ENCODE measurements at regions not wholly inside any gene's neighbourhood (a gene's known extent, or its start where the extent isn't known, plus 50 kb on each side); places are given as distances from the start of the nearest gene placed in this dataset.

GRCh38 chr7:125246706-125247105 lies 317.1 kb upstream of the POT1 start:
- Histone ChIP-seq H3K9me1 (ENCODE audit: control insufficient read depth, extremely low read depth, insufficient read depth, low read length) (no peaks in the 10 kb centered on the region), H3K36me3 (ENCODE audit: control insufficient read depth in 2 of 2, extremely low read depth in 1 of 2, insufficient read depth in 2 of 2, low read length in 2 of 2) (no peaks in the 10 kb centered on the region), H3K27ac (ENCODE audit: control insufficient read depth, insufficient read depth, low read length) (no peak overlapping the region), H4K20me1 (ENCODE audit: control insufficient read depth, extremely low read depth, insufficient read depth, low read length) (no peaks in the 10 kb centered on the region), H3K79me2 (ENCODE audit: control insufficient read depth, insufficient read depth, low read length) (no peaks in the 10 kb centered on the region), H3K9ac (ENCODE audit: control insufficient read depth, extremely low read depth, insufficient read depth, low read length) (no peak overlapping the region), H3K4me2 (ENCODE audit: control insufficient read depth, extremely low read depth, insufficient read depth, low read depth, low read length) (no peak overlapping the region), H2AFZ (ENCODE audit: control insufficient read depth, low read length) (no peak overlapping the region), H3K4me3 (ENCODE audit: control insufficient read depth in 2 of 3, extremely low read depth in 1 of 3, insufficient read depth in 2 of 3, low read depth in 1 of 3, low read length in 3 of 3) (no peak overlapping the region), H3K9me3 (ENCODE audit: control insufficient read depth, low read depth, low read length) (no peaks in the 10 kb centered on the region), H3K27me3 (ENCODE audit: control insufficient read depth, extremely low read depth, insufficient read depth, low read length) (no peaks in the 10 kb centered on the region), H3K4me1 (ENCODE audit: control insufficient read depth, extremely low read depth, insufficient read depth, low read length) (no peaks in the 10 kb centered on the region)
- dilution Hi-C loops (cut with MboI; ENCODE audit: extremely low pct_ligation_motif_present, low sequenced_read_pairs): no loop called here
- FAIRE-seq (no peak), DNase-seq (ENCODE audit: low read depth, low spot score) (no peak)
- TF ChIP-seq EZH2 (IDR thresholded peaks at IDR 0.05; ENCODE audit: low read length): no peak
- no peak for TF ChIP-seq CTCF (optimal IDR thresholded peaks at IDR 0.05 in 1 of 3, IDR thresholded peaks at IDR 0.05 in 1 of 3, conservative IDR thresholded peaks at IDR 0.05 in 1 of 3; ENCODE audit: extremely low read depth in 1 of 3, insufficient read depth in 2 of 3, low read length in 3 of 3)

- H3K27ac ChIP-seq (ENCODE audit: control insufficient read depth, insufficient read depth, low read length): no peak overlapping the region
- no peak overlapping the region for H3K4me3 ChIP-seq (ENCODE audit: control insufficient read depth in 2 of 3, extremely low read depth in 1 of 3, insufficient read depth in 2 of 3, low read depth in 1 of 3, low read length in 3 of 3)
- no peaks in the 10 kb centered on the region for H3K79me2 ChIP-seq (ENCODE audit: control insufficient read depth, insufficient read depth, low read length)
- H3K9ac ChIP-seq (ENCODE audit: control insufficient read depth, extremely low read depth, insufficient read depth, low read length): no peak overlapping the region
- dilution Hi-C loops (cut with MboI; ENCODE audit: extremely low pct_ligation_motif_present, low sequenced_read_pairs): no loop called here
- no peaks in the 10 kb centered on the region for H4K20me1 ChIP-seq (ENCODE audit: control insufficient read depth, extremely low read depth, insufficient read depth, low read length)
- no peaks in the 10 kb centered on the region for H3K4me1 ChIP-seq (ENCODE audit: control insufficient read depth, extremely low read depth, insufficient read depth, low read length)
- no peaks in the 10 kb centered on the region for H3K9me1 ChIP-seq (ENCODE audit: control insufficient read depth, extremely low read depth, insufficient read depth, low read length)
- H3K27me3 ChIP-seq (ENCODE audit: control insufficient read depth, extremely low read depth, insufficient read depth, low read length): no peaks in the 10 kb centered on the region
- TF ChIP-seq EZH2 (IDR thresholded peaks at IDR 0.05; ENCODE audit: low read length) (no peak), CTCF (optimal IDR thresholded peaks at IDR 0.05 in 1 of 3, IDR thresholded peaks at IDR 0.05 in 1 of 3, conservative IDR thresholded peaks at IDR 0.05 in 1 of 3; ENCODE audit: extremely low read depth in 1 of 3, insufficient read depth in 2 of 3, low read length in 3 of 3) (no peak)
- H3K9me3 ChIP-seq (ENCODE audit: control insufficient read depth, low read depth, low read length): no peaks in the 10 kb centered on the region
- no peak for FAIRE-seq
- no peak for DNase-seq (ENCODE audit: low read depth, low spot score)
- H3K4me2 ChIP-seq (ENCODE audit: control insufficient read depth, extremely low read depth, insufficient read depth, low read depth, low read length): no peak overlapping the region
- H2AFZ ChIP-seq (ENCODE audit: control insufficient read depth, low read length): no peak overlapping the region
- H3K36me3 ChIP-seq (ENCODE audit: control insufficient read depth in 2 of 2, extremely low read depth in 1 of 2, insufficient read depth in 2 of 2, low read length in 2 of 2): no peaks in the 10 kb centered on the region
Measured at GRCh38 chr7:125241548-125241947, 311.9 kb upstream of the POT1 start.

Data from keratinocyte (primary cell).